ENCODE measurements at regions not wholly inside any gene's neighbourhood (a gene's known extent, or its start where the extent isn't known, plus 50 kb on each side); places are given as distances from the start of the nearest gene placed in this dataset.

GRCh38 chr18:39497821-39498220 lies 1932.2 kb upstream of the CELF4 start:
- TF ChIP-seq CTCF (IDR thresholded peaks at IDR 0.05), result no peak
- TF ChIP-seq EZH2 (IDR thresholded peaks at IDR 0.05), result no peak
- TF ChIP-seq EZH2phosphoT487 (IDR thresholded peaks at IDR 0.05), result no peak
